ENCODE measurements at regions not wholly inside any gene's neighbourhood (a gene's known extent, or its start where the extent isn't known, plus 50 kb on each side); places are given as distances from the start of the nearest gene placed in this dataset.

DNA sequence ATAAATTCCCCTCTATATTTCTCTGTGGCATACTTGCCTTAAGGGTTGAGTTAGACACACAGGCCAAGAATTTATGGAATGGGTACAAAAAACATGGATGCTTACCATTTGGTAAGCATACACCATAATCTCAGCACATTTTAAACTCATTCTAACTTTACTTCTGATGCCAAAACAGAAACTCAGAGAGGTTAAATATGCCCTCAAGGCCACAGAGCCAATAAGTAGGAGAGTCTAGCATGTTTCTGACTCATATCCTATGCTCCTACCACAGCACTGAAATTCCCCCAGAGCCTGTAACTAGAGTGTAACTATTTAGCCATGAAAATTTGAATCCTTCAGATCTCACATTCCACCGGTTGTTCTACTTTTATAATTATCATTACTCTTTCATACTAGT, 559.7 kb downstream of the ACTL7B start:
- no peak for DNase-seq
- TF ChIP-seq, protein P1, sequence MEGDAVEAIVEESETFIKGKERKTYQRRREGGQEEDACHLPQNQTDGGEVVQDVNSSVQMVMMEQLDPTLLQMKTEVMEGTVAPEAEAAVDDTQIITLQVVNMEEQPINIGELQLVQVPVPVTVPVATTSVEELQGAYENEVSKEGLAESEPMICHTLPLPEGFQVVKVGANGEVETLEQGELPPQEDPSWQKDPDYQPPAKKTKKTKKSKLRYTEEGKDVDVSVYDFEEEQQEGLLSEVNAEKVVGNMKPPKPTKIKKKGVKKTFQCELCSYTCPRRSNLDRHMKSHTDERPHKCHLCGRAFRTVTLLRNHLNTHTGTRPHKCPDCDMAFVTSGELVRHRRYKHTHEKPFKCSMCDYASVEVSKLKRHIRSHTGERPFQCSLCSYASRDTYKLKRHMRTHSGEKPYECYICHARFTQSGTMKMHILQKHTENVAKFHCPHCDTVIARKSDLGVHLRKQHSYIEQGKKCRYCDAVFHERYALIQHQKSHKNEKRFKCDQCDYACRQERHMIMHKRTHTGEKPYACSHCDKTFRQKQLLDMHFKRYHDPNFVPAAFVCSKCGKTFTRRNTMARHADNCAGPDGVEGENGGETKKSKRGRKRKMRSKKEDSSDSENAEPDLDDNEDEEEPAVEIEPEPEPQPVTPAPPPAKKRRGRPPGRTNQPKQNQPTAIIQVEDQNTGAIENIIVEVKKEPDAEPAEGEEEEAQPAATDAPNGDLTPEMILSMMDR (IDR thresholded peaks at IDR 0.05): no peak
- Histone ChIP-seq H3K9me3 (no peaks in the 10 kb centered on the region), H3K36me3 (no peaks in the 10 kb centered on the region), H3K27me3 (no peaks in the 10 kb centered on the region), H3K4me1 (peaks cover 6% of the 10 kb centered on the region), H3K9ac (ENCODE audit: low read depth in 2 of 2, low read length in 2 of 2) (no peak overlapping the region), H3K27ac (no peak overlapping the region), H3K4me3 (no peak overlapping the region)
- intact Hi-C loops (cut with DNase I): no loop called here

DNA sequence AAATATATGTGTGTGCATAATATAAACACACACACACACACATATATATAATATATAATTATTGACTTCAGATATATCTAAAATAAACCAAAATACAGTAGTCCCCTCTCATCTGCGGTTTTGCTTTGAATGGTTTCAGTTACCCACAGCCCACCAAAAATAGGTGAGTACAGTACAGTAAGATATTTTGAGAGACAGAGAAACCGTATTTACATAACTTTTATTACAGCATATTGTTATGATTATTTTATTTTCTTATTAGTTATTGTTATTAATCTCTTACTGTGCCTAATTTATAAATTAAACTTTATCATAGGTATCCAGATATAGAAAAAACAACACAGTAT, 564.2 kb downstream of the ACTL7B start:
- H3K9ac ChIP-seq (ENCODE audit: low read depth in 2 of 2, low read length in 2 of 2): no peak overlapping the region
- H3K4me1 ChIP-seq: no peaks in the 10 kb centered on the region
- TF ChIP-seq, protein P1 (IDR thresholded peaks at IDR 0.05): no peak
- intact Hi-C loops (cut with DNase I): no loop called here
- DNase-seq: no peak
- H3K27me3 ChIP-seq: no peaks in the 10 kb centered on the region
- no peak overlapping the region for H3K27ac ChIP-seq
- no peak overlapping the region for H3K4me3 ChIP-seq
- no peaks in the 10 kb centered on the region for H3K36me3 ChIP-seq
- H3K9me3 ChIP-seq: no peaks in the 10 kb centered on the region

DNA sequence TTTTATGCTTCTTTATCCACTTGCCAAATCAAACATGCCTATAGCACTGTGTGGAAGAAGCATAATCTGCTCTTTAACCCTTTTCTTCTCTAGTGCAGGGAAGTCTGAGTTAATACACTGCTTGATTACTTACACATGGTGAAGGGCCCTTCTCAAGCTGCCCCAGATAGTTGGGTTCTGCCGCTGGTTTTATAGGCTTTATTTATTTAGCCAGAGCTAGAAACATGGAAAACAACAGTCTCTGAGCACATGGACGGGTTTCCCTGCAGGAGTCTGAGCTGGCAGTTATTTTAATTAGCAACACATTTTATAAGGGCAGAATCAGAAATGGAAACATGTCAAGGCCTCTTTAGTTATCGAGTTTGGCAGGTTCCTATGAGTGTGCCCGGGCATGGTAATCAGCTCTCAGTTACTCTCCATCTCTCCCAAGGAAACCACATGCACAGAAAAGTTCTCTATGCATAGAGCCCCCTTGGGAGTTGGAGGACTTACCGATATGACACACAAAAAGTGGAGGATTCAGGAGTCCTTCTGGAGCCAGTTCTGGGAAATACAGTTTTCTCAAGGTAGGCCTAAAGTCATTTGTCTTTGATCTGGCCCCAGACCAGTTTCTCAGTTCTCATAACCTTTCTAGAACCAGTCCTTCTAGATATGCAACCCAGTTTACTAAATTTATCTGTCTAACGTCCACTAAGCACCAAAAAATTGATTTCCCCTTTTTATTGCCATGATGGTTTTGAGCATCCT, 564.8 kb downstream of the ACTL7B start:
- Histone ChIP-seq H3K27me3 (no peaks in the 10 kb centered on the region), H3K4me3 (no peak overlapping the region), H3K36me3 (no peaks in the 10 kb centered on the region), H3K27ac (no peak overlapping the region), H3K4me1 (no peaks in the 10 kb centered on the region), H3K9me3 (no peaks in the 10 kb centered on the region), H3K9ac (ENCODE audit: low read depth in 2 of 2, low read length in 2 of 2) (no peak overlapping the region)
- TF ChIP-seq, protein P1 (IDR thresholded peaks at IDR 0.05): no peak
- intact Hi-C loops (cut with DNase I): no loop called here
- no peak for DNase-seq

DNA sequence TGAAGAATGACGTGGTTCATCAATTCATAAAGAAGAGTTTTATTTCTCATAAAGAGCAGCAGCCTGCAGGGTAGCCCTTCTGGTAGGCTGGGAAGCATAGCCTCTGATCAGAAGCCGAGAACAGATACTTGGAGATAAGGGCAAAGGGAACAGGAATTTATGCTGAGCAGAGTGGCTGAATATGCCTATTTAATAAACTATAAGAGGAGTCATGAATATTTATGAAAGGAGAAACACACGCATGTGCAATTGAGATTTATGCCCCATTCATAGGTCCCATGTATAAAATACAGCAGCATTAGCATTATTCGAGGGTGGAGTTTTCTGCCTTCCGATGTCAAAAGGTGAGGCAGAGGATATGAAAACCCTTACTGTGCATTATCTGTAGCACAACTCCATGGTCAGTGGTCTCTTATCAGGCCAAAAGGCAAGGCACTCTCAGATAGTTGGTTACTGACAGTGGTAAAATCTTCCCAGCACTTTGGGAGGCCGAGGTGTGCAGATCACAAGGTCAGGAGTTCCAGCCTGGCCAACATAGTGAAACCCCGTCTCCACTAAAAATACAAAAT, 569.1 kb downstream of the ACTL7B start:
- intact Hi-C loops (cut with DNase I): loop anchor here (10.0 kb wide), 1 partner anchor 128 kb away; no protein-coding TSS in a partner anchor
- Histone ChIP-seq H3K9ac (ENCODE audit: low read depth in 2 of 2, low read length in 2 of 2) (no peak overlapping the region), H3K27ac (no peak overlapping the region)

DNA sequence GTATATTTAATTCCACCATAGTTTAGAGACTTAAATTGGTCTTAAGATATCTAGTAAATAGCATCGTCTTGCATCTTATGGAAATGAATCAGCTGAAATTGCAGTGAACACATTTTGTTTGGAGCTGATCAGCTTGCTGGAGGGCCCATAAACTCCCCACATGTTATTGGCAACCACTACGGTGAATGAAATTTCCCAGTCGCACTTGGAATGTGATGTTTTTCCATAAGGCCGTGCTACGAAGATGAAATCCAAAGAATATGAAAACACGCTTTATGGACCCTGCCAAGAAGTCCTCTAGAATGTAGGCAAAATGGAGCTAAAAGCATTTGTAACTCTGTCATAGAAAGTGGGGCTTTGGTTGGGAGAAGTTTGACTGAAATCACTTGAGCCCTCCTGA, 572.1 kb downstream of the ACTL7B start:
- no peaks in the 10 kb centered on the region for H3K36me3 ChIP-seq
- no peak overlapping the region for H3K27ac ChIP-seq
- no peaks in the 10 kb centered on the region for H3K27me3 ChIP-seq
- no peak overlapping the region for H3K4me3 ChIP-seq
- TF ChIP-seq, protein P1 (IDR thresholded peaks at IDR 0.05): no peak
- no peak for DNase-seq
- intact Hi-C loops (cut with DNase I): loop anchor here (10.0 kb wide), 1 partner anchor 131 kb away; no protein-coding TSS in a partner anchor
- H3K9ac ChIP-seq (ENCODE audit: low read depth in 2 of 2, low read length in 2 of 2): no peak overlapping the region
- H3K9me3 ChIP-seq: no peaks in the 10 kb centered on the region
- no peaks in the 10 kb centered on the region for H3K4me1 ChIP-seq

More for the DNA sequence above, 569.1 kb downstream of the ACTL7B start:
- TF ChIP-seq, protein P1 (IDR thresholded peaks at IDR 0.05): no peak
- no peak for DNase-seq
- Histone ChIP-seq H3K4me3 (no peak overlapping the region), H3K4me1 (no peaks in the 10 kb centered on the region), H3K36me3 (no peaks in the 10 kb centered on the region), H3K9me3 (no peaks in the 10 kb centered on the region), H3K27me3 (no peaks in the 10 kb centered on the region)
